GM12878 (cell line): ENCODE measurements at regions not wholly inside any gene's neighbourhood (a gene's known extent, or its start where the extent isn't known, plus 50 kb on each side); places are given as distances from the start of the nearest gene placed in this dataset.

Experiments
- ATAC-seq: fragments of 200-7000 bp; cut with Tn5 transposase; 3 replicates; pipeline ENCODE4 v1.9.1; 2020; ENCODE audit warnings: mild to moderate bottlenecking, moderate library complexity
- BruUV-seq: library from RNA; stranded (reverse); fragments of 400-500 nt; replicated peaks from 2 replicates; lab custom pipeline; 2021; lab: Mats Ljungman, UMichigan
- CTCF ChIA-PET: fragments of 300-600 bp; sonication (Branson Sonifier 250); formaldehyde crosslinking; extraction: SDS; loops from one replicate; lab custom pipeline; 2021; ENCODE audit warnings: inconsistent platforms; lab: Yijun Ruan, JAX
- POLR2A ChIA-PET: fragments of 350-600 bp; formaldehyde crosslinking; extraction: SDS; loops from one replicate; lab custom pipeline; 2021; ENCODE audit warnings: inconsistent platforms; lab: Charles Lee
- RAD21 ChIA-PET: fragments of 300-600 bp; sonication (Branson Sonifier 250); formaldehyde crosslinking; loops from one replicate; lab custom pipeline; 2023; ENCODE audit warnings: antibody characterized with exemption; ENCODE audit not compliant: unreplicated experiment; lab: Charles Lee
- SMC1A ChIA-PET: fragments of 300-600 bp; sonication (Branson Sonifier 250); formaldehyde crosslinking; loops from one replicate; lab custom pipeline; 2023; ENCODE audit not compliant: unreplicated experiment, uncharacterized antibody; lab: Charles Lee
- DNase-seq: peaks from one replicate; pipeline ENCODE4 v3.0.0-alpha.2; 2011; ENCODE audit warnings: low read depth, low spot score
- FAIRE-seq: peaks from 3 replicates; lab custom pipeline; 2011; peaks lifted over from hg19 to GRCh38; lab: Jason Lieb, UNC
- H2AFZ ChIP-seq: 2 replicates; pipeline ENCODE4 v1.6.0; 2011; ENCODE audit warnings: low read depth, low read length, control low read depth; ENCODE audit not compliant: control insufficient read depth
- H3K27ac ChIP-seq: 2 replicates; pipeline ENCODE4 v1.5.1; 2011; ENCODE audit warnings: control low read depth; ENCODE audit not compliant: control insufficient read depth, insufficient read depth
- H3K27me3 ChIP-seq, 2 experiments: replicated peaks in 1 of 2; 2 replicates each; pipeline versions ENCODE4 v1.6.0 to v1.6.1; 2011; ENCODE audit warnings: low read length in 1 of 2; ENCODE audit not compliant: control insufficient read depth in 2 of 2, insufficient read depth in 2 of 2
- H3K36me3 ChIP-seq, 2 experiments: 2 replicates each; pipeline ENCODE4 v1.5.1; 2011; ENCODE audit warnings: low read length in 1 of 2; ENCODE audit not compliant: control insufficient read depth in 2 of 2, insufficient read depth in 2 of 2
- H3K4me1 ChIP-seq: 2 replicates; pipeline ENCODE4 v1.6.1; 2011; ENCODE audit warnings: mild to moderate bottlenecking, low read length, moderate library complexity, mixed read lengths; ENCODE audit not compliant: control insufficient read depth, insufficient read depth
- H3K4me2 ChIP-seq: 2 replicates; pipeline ENCODE4 v1.6.0; 2011; ENCODE audit warnings: control low read depth; ENCODE audit not compliant: control insufficient read depth, insufficient read depth
- H3K4me3 ChIP-seq: fragments of 200-600 bp; sonication (generic); 2 replicates; pipeline ENCODE4 v1.5.1; 2016
- H3K79me2 ChIP-seq: 2 replicates; pipeline ENCODE4 v1.6.0; 2011; ENCODE audit warnings: low read length; ENCODE audit not compliant: control insufficient read depth, insufficient read depth
- H3K9ac ChIP-seq: 2 replicates; pipeline ENCODE4 v1.8.0; 2011; ENCODE audit warnings: low read length, control low read depth, mixed read lengths; ENCODE audit not compliant: control insufficient read depth, insufficient read depth
- H3K9me3 ChIP-seq: replicated peaks from 3 replicates; pipeline ENCODE4 v1.5.1; 2011; ENCODE audit warnings: mild to moderate bottlenecking, low read length; ENCODE audit not compliant: control insufficient read depth, insufficient read depth
- H4K20me1 ChIP-seq: 2 replicates; pipeline ENCODE4 v1.6.0; 2011; ENCODE audit not compliant: control insufficient read depth, insufficient read depth
- MYB ChIP-seq: fragments of 150-350 bp; IDR thresholded peaks from 2 replicates; pipeline ENCODE4 v1.6.1; 2014; ENCODE audit warnings: mild to moderate bottlenecking, low read depth, low read length, borderline replicate concordance
- RAD51 ChIP-seq: fragments of 450-650 bp; IDR thresholded peaks from 2 replicates; pipeline ENCODE4 v1.6.1; 2016; ENCODE audit warnings: moderate library complexity, mild to moderate bottlenecking, inconsistent platforms
- RCOR1 ChIP-seq: conservative IDR thresholded peaks from 2 replicates; pipeline ENCODE4 v1.6.1; 2012; ENCODE audit warnings: low read depth, low read length, improper control_type of control experiment
- RFX5 ChIP-seq: IDR thresholded peaks from 2 replicates; pipeline ENCODE4 v1.6.1; 2011; ENCODE audit warnings: low read depth, low read length, improper control_type of control experiment
- SP1 ChIP-seq: IDR thresholded peaks from one replicate; pipeline ENCODE4 v1.6.1; 2011; ENCODE audit warnings: low read depth, low read length
- ZNF24 ChIP-seq: fragments of 450-650 bp; IDR thresholded peaks from 2 replicates; pipeline ENCODE4 v1.6.1; 2017; ENCODE audit warnings: antibody characterized with exemption, mild to moderate bottlenecking
- ZZZ3 ChIP-seq: IDR thresholded peaks from 2 replicates; pipeline ENCODE4 v1.6.1; 2011; ENCODE audit warnings: low read depth; ENCODE audit not compliant: control insufficient read depth, insufficient read length
- WGBS: methylation state at CpG from one replicate; pipeline ENCODE4 v1.1.6; 2016; ENCODE audit warnings: low lambda C conversion rate; ENCODE audit not compliant: insufficient replicate concordance, insufficient coverage; ENCODE audit errors: missing lambda C conversion rate; 5-methylcytosine and 5-hydroxymethylcytosine counted together
- in situ Hi-C: fragments of 300-500 bp; cut with MboI; formaldehyde crosslinking; loops from 9 replicates; pipeline ENCODE4 v1.14.3; 2018; ENCODE audit warnings: mixed read lengths
- intact Hi-C: fragments of 100-400 bp; cut with micrococcal nuclease; formaldehyde crosslinking; loops from one replicate; pipeline ENCODE4 v1.14.2; 2022; ENCODE audit not compliant: unreplicated experiment
- TF ChIP-seq, protein P1 (sequence below): fragments of 150-350 bp; IDR thresholded peaks from 2 replicates; pipeline ENCODE4 v1.6.1; 2014; ENCODE audit warnings: mild to moderate bottlenecking, low read depth, low read length

DNA sequence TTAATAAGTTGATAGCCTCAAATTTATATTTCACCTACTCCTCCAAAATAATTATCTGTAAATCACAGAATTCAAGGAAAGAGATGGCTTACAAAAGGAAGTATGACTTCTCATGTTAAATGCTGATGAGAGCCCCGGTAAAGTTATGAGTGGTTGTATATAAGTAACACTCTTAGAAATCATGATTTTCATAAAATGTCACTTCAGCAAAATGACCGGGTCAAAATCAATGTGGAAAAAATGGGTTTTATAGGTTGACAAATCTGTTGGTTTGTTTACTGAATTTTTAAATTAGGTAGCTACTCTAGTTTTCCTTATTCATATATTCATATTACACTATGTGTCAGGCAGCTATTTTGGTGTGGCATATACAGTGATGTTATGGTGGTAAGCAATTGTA lies 1131.0 kb downstream of the TAF11L14 start (continued):
- TF ChIP-seq, protein P1, sequence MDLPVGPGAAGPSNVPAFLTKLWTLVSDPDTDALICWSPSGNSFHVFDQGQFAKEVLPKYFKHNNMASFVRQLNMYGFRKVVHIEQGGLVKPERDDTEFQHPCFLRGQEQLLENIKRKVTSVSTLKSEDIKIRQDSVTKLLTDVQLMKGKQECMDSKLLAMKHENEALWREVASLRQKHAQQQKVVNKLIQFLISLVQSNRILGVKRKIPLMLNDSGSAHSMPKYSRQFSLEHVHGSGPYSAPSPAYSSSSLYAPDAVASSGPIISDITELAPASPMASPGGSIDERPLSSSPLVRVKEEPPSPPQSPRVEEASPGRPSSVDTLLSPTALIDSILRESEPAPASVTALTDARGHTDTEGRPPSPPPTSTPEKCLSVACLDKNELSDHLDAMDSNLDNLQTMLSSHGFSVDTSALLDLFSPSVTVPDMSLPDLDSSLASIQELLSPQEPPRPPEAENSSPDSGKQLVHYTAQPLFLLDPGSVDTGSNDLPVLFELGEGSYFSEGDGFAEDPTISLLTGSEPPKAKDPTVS, result no peak
- TF ChIP-seq ZNF24, result no peak
- TF ChIP-seq, all 136 proteins: peak for 0

DNA sequence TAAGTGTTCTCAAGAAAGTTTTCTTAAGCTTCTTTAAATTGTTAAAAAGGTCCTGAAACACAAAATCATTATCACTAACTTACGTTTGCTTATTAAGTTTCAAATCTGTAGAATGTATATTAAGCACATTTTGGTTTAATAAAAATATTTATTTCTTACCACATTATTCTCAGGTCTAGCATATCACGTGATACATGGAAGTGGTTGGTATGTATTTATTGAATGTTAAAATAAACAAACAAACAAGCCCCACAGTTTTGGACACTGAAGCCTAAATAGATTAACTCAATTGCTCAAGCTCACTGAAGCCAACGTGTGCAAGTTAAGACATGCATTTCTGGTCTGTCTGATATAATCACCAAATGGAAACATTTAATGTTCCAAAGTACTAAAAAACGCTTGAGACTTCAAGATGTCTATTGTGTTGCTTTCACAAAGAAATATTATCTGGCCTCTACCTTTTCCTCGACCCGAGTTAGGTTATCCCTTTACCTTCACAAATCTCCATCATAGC lies 1136.9 kb downstream of the TAF11L14 start:
- RAD21 ChIA-PET, result no interaction called here
- POLR2A ChIA-PET, result no interaction called here
- SMC1A ChIA-PET, result interaction anchor here (0.9 to 1.8 kb wide), 5 partner anchors 14 to 305 kb away, joined by 3 to 5 read pairs (median 4); no protein-coding TSS in a partner anchor

More for the DNA sequence above, 1136.9 kb downstream of the TAF11L14 start:
- no TSS peak for BruUV-seq
- WGBS, result 14% methylated on average over 6 of the region's 6 CpGs
- no peaks in the 10 kb centered on the region for H3K27me3 ChIP-seq
- no peak overlapping the region for H3K27ac ChIP-seq
- no peak for DNase-seq
- ATAC-seq, result no peak
- H3K79me2 ChIP-seq, result no peaks in the 10 kb centered on the region
- no peak overlapping the region for H3K4me2 ChIP-seq
- CTCF ChIA-PET, result interaction anchor here (0.7 kb wide), 1 partner anchor 14 kb away, joined by 4 read pairs; no protein-coding TSS in a partner anchor
- no peaks in the 10 kb centered on the region for H3K36me3 ChIP-seq
- in situ Hi-C loops, result no loop called here
- H3K4me1 ChIP-seq, result no peaks in the 10 kb centered on the region
- intact Hi-C loops, result loop anchor here (10.0 kb wide), 1 partner anchor 306 kb away; no protein-coding TSS in a partner anchor
- no peak overlapping the region for H3K4me3 ChIP-seq
- no peaks in the 10 kb centered on the region for H4K20me1 ChIP-seq
- H2AFZ ChIP-seq, result no peak overlapping the region
- H3K9me3 ChIP-seq, result no peaks in the 10 kb centered on the region
- H3K9ac ChIP-seq, result no peak overlapping the region
- FAIRE-seq, result no peak
- TF ChIP-seq MYB, result no peak
- no peak for TF ChIP-seq SP1
- no peak for TF ChIP-seq RFX5
- peak; percentile 37; the same call in 1 of the 2 replicates for TF ChIP-seq RAD51
- no peak for TF ChIP-seq RCOR1
- no peak for TF ChIP-seq ZZZ3
